SK-N-SH treated with all-trans-retinoic acid at 6 μM for 48 hours (cell line): ENCODE measurements at regions not wholly inside any gene's neighbourhood (a gene's known extent, or its start where the extent isn't known, plus 50 kb on each side); places are given as distances from the start of the nearest gene placed in this dataset.

ENCODE experiments used
- ATAC-seq: fragments of 200-7000 bp; cut with Tn5 transposase; 3 replicates; pipeline ENCODE4 v1.9.1; 2020; ENCODE audit warnings: mild to moderate bottlenecking, moderate library complexity
- ARNTL ChIP-seq: fragments of 450-650 bp; formaldehyde crosslinking; IDR thresholded peaks from 2 replicates; pipeline ENCODE4 v1.5.0; 2020; ENCODE audit warnings: low read depth, mild to moderate bottlenecking, moderate library complexity, borderline replicate concordance
- BACH2 ChIP-seq: fragments of 250-450 bp; sonication (Bioruptor Pico); IDR thresholded peaks from 2 replicates; pipeline ENCODE4 v1.9.0; 2021; ENCODE audit warnings: mild to moderate bottlenecking, borderline replicate concordance
- CSDC2 ChIP-seq: fragments of 250-450 bp; sonication (Bioruptor Pico); IDR thresholded peaks from 2 replicates; pipeline ENCODE4 v1.5.0; 2020; ENCODE audit warnings: mild to moderate bottlenecking, moderate library complexity
- CSRNP3 ChIP-seq: fragments of 250-450 bp; sonication (Bioruptor Pico); IDR thresholded peaks from 2 replicates; pipeline ENCODE4 v1.5.1; 2021; ENCODE audit warnings: mild to moderate bottlenecking, moderate library complexity
- ESRRG ChIP-seq: fragments of 250-450 bp; sonication (Bioruptor Pico); IDR thresholded peaks from 2 replicates; pipeline ENCODE4 v1.6.1; 2021; ENCODE audit warnings: mild to moderate bottlenecking
- GLIS3 ChIP-seq: fragments of 250-450 bp; sonication (Bioruptor Pico); IDR thresholded peaks from 2 replicates; pipeline ENCODE4 v1.5.0; 2020; ENCODE audit warnings: mild to moderate bottlenecking, moderate library complexity
- OSR1 ChIP-seq: fragments of 250-450 bp; sonication (Bioruptor Pico); IDR thresholded peaks from 2 replicates; pipeline ENCODE4 v1.8.0; 2022; ENCODE audit warnings: moderate library complexity, mild to moderate bottlenecking, inconsistent platforms
- PATZ1 ChIP-seq: fragments of 250-450 bp; sonication (Bioruptor Pico); IDR thresholded peaks from 2 replicates; pipeline ENCODE4 v1.8.0; 2020; ENCODE audit warnings: mild to moderate bottlenecking, moderate library complexity, borderline replicate concordance
- POU6F1 ChIP-seq: fragments of 250-450 bp; sonication (Bioruptor Pico); IDR thresholded peaks from 2 replicates; pipeline ENCODE4 v1.8.0; 2021; ENCODE audit warnings: low read depth, mild to moderate bottlenecking, moderate library complexity, borderline replicate concordance
- PPARA ChIP-seq: fragments of 250-450 bp; sonication (Bioruptor Pico); IDR thresholded peaks from 2 replicates; pipeline ENCODE4 v1.5.0; 2020; ENCODE audit warnings: mild to moderate bottlenecking, borderline replicate concordance
- RARB ChIP-seq: fragments of 250-450 bp; sonication (Bioruptor Pico); IDR thresholded peaks from 2 replicates; pipeline ENCODE4 v1.8.0; 2021; ENCODE audit warnings: mild to moderate bottlenecking, moderate library complexity
- SNAI2 ChIP-seq: fragments of 250-450 bp; sonication (Bioruptor Pico); IDR thresholded peaks from 2 replicates; pipeline ENCODE4 v1.5.0; 2020; ENCODE audit warnings: mild to moderate bottlenecking, moderate library complexity
- TCF4 ChIP-seq: fragments of 250-450 bp; sonication (Bioruptor Pico); IDR thresholded peaks from 2 replicates; pipeline ENCODE4 v1.8.0; 2021; ENCODE audit warnings: mild to moderate bottlenecking, moderate library complexity, borderline replicate concordance
- TOX ChIP-seq: fragments of 250-450 bp; sonication (Bioruptor Pico); IDR thresholded peaks from 2 replicates; pipeline ENCODE4 v1.8.0; 2021; ENCODE audit warnings: mild to moderate bottlenecking, moderate library complexity, borderline replicate concordance
- TSHZ2 ChIP-seq: fragments of 250-450 bp; sonication (Bioruptor Pico); IDR thresholded peaks from 2 replicates; pipeline ENCODE4 v1.5.0; 2020; ENCODE audit warnings: mild to moderate bottlenecking, moderate library complexity
- ZC3H10 ChIP-seq: fragments of 250-450 bp; sonication (Bioruptor Pico); IDR thresholded peaks from 2 replicates; pipeline ENCODE4 v1.5.1; 2021; ENCODE audit warnings: mild to moderate bottlenecking, moderate library complexity
- ZFP3 ChIP-seq: fragments of 250-450 bp; sonication (Bioruptor Pico); IDR thresholded peaks from 2 replicates; pipeline ENCODE4 v1.5.0; 2020; ENCODE audit warnings: mild to moderate bottlenecking, moderate library complexity
- ZFP30 ChIP-seq: fragments of 450-650 bp; formaldehyde crosslinking; IDR thresholded peaks from 2 replicates; pipeline ENCODE4 v1.5.0; 2022; ENCODE audit warnings: mild to moderate bottlenecking, moderate library complexity
- ZNF565 ChIP-seq: fragments of 450-650 bp; formaldehyde crosslinking; conservative IDR thresholded peaks from 2 replicates; pipeline ENCODE4 v1.5.0; 2020; ENCODE audit warnings: low read depth, mild to moderate bottlenecking, moderate library complexity
- ZNF70 ChIP-seq: fragments of 450-650 bp; formaldehyde crosslinking; IDR thresholded peaks from 2 replicates; pipeline ENCODE4 v1.5.0; 2020; ENCODE audit warnings: mild to moderate bottlenecking, moderate library complexity
- ZNF8 ChIP-seq: fragments of 450-650 bp; formaldehyde crosslinking; IDR thresholded peaks from 2 replicates; pipeline ENCODE4 v1.5.0; 2020; ENCODE audit warnings: mild to moderate bottlenecking, moderate library complexity

- ATAC-seq = no peak
- TF ChIP-seq ZNF8 (no peak), TCF4 (CRISPR knock-in tag) (no peak), ZNF565 (CRISPR knock-in tag) (no peak), BACH2 (CRISPR knock-in tag) (no peak), ESRRG (CRISPR knock-in tag) (no peak), OSR1 (CRISPR knock-in tag) (no peak), RARB (CRISPR knock-in tag) (no peak), ZNF70 (no peak), CSRNP3 (CRISPR knock-in tag) (no peak), GLIS3 (no peak), ZC3H10 (CRISPR knock-in tag) (no peak), CSDC2 (CRISPR knock-in tag) (no peak), TOX (CRISPR knock-in tag) (no peak), PPARA (no peak), ZFP3 (CRISPR knock-in tag) (no peak), SNAI2 (CRISPR knock-in tag) (no peak), PATZ1 (CRISPR knock-in tag) (no peak)
Observed at GRCh38 chr1:105419030-105419429, 1637.4 kb upstream of the PRMT6 start.

- no peak for ATAC-seq
- TF ChIP-seq ARNTL (CRISPR knock-in tag) (no peak), RARB (CRISPR knock-in tag) (no peak), POU6F1 (CRISPR knock-in tag) (no peak), ZC3H10 (CRISPR knock-in tag) (no peak), CSDC2 (CRISPR knock-in tag) (no peak)
Observed at GRCh38 chr1:105427543-105427942, 1628.9 kb upstream of the PRMT6 start.

- no peak for ATAC-seq
- no peak for TF ChIP-seq ESRRG (CRISPR knock-in tag)
- no peak for TF ChIP-seq ZFP30 (CRISPR knock-in tag)
Observed at GRCh38 chr1:105436589-105437259, 1619.8 kb upstream of the PRMT6 start.

- TF ChIP-seq ZFP30 (CRISPR knock-in tag) (no peak), ARNTL (CRISPR knock-in tag) (no peak), ZC3H10 (CRISPR knock-in tag) (no peak), ZNF70 (no peak), CSDC2 (CRISPR knock-in tag) (no peak), TSHZ2 (CRISPR knock-in tag) (no peak)
- ATAC-seq = no peak
Observed at GRCh38 chr1:105437847-105438246, 1618.6 kb upstream of the PRMT6 start.
